ENCODE measurements at regions not wholly inside any gene's neighbourhood (a gene's known extent, or its start where the extent isn't known, plus 50 kb on each side); places are given as distances from the start of the nearest gene placed in this dataset.
"Not testable (repeated sequence)": the region's sequence is repeated elsewhere in the genome, so short reads cannot be mapped to it uniquely, and the experiment has no call there.

DNA sequence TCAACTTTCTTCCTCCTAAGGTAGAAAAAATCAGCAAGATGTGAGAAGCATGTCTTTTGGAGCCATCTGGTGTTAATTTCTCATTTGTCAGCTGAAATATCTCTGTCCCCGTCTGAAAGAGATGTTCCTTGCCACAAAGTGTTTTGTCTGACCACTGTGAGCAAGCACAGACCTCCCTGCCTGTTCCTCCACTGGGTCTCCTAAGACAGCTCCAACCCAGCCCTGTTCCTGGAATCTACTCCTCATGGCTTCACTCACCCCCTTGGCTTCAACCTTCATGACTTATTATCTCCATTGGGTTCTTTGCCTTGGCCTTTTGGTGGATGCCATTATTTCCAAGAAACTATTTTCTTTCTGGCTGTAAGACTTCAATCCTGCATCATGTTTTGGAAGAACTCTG is 65.7 kb upstream of the CACHD1 start:
- Histone ChIP-seq H3K4me3 (ENCODE audit: low read length in 2 of 2) (no peak overlapping the region), H3K27ac (ENCODE audit: low read depth in 1 of 2, low read length in 1 of 2) (no peak overlapping the region), H3K4me1 (ENCODE audit: control insufficient read depth in 2 of 2, insufficient read depth in 2 of 2, low read length in 2 of 2) (no peaks in the 10 kb centered on the region), H3K27me3 (ENCODE audit: control insufficient read depth in 2 of 2, insufficient read depth in 1 of 2, low read length in 1 of 2) (no peaks in the 10 kb centered on the region), H3K36me3 (ENCODE audit: control insufficient read depth in 2 of 2, insufficient read depth in 2 of 2, low read length in 1 of 2) (no peaks in the 10 kb centered on the region), H3K9me3 (ENCODE audit: control insufficient read depth in 2 of 2, insufficient read depth in 1 of 2, low read length in 1 of 2) (no peaks in the 10 kb centered on the region)
- WGBS, result 88% methylated on average over 1 of the region's 1 CpG
- DNase-seq (ENCODE audit: low read depth in 6 of 9, low spot score in 9 of 9), result no peak

DNA sequence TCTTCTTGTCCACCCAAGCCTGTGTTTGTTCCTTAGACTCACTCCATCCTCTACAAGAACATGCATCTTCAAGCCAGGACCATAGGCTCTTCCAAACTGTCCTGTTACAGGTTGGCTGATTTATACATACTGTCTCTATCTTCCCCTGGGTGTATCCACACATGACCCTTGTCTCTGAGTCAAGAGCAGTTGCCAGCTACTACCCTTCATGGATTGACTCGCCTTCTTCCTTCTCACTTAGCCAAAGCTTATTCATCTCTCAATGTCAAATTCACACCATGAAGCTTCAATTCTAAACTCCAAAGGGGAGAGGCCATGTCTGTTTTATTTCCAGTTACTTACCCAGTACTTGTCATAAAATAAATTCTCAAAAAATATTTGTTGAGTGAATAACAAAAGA is 64.1 kb upstream of the CACHD1 start:
- Histone ChIP-seq H3K27ac (ENCODE audit: low read depth in 1 of 2, low read length in 1 of 2) (no peak overlapping the region), H3K27me3 (ENCODE audit: control insufficient read depth in 2 of 2, insufficient read depth in 1 of 2, low read length in 1 of 2) (no peaks in the 10 kb centered on the region), H3K36me3 (ENCODE audit: control insufficient read depth in 2 of 2, insufficient read depth in 2 of 2, low read length in 1 of 2) (no peaks in the 10 kb centered on the region), H3K4me3 (ENCODE audit: low read length in 2 of 2) (no peak overlapping the region), H3K4me1 (ENCODE audit: control insufficient read depth in 2 of 2, insufficient read depth in 2 of 2, low read length in 2 of 2) (no peaks in the 10 kb centered on the region), H3K9me3 (ENCODE audit: control insufficient read depth in 2 of 2, insufficient read depth in 1 of 2, low read length in 1 of 2) (no peaks in the 10 kb centered on the region)
- 91% methylated on average over 1 of the region's 1 CpG for WGBS
- no peak for DNase-seq (ENCODE audit: low read depth in 6 of 9, low spot score in 9 of 9)

DNA sequence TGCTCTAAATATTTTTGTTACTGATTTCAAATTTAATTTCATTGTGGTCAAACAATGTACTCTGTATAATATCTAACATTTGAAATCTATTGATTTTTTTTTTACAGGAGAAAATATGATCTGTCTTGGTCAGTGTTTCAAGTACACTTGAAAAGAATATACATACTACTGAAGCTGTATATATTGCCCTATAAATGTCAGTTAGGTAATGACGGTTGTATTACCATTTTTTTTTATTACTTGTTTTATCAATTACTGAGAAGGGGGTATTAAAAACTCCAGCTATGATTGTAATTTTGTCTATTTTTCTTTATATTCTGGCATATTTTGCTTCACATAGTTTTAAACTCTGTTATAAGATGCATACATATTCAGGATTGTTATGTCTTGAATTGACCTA is 59.7 kb upstream of the CACHD1 start:
- no peaks in the 10 kb centered on the region for H3K9me3 ChIP-seq (ENCODE audit: control insufficient read depth in 2 of 2, insufficient read depth in 1 of 2, low read length in 1 of 2)
- no peak for DNase-seq (ENCODE audit: low read depth in 6 of 9, low spot score in 9 of 9)
- H3K4me3 ChIP-seq (ENCODE audit: low read length in 2 of 2), result no peak overlapping the region
- no peaks in the 10 kb centered on the region for H3K4me1 ChIP-seq (ENCODE audit: control insufficient read depth in 2 of 2, insufficient read depth in 2 of 2, low read length in 2 of 2)
- no peak overlapping the region for H3K27ac ChIP-seq (ENCODE audit: low read depth in 1 of 2, low read length in 1 of 2)
- no peaks in the 10 kb centered on the region for H3K27me3 ChIP-seq (ENCODE audit: control insufficient read depth in 2 of 2, insufficient read depth in 1 of 2, low read length in 1 of 2)
- WGBS, result 97% methylated on average over 1 of the region's 1 CpG
- H3K36me3 ChIP-seq (ENCODE audit: control insufficient read depth in 2 of 2, insufficient read depth in 2 of 2, low read length in 1 of 2), result no peaks in the 10 kb centered on the region

DNA sequence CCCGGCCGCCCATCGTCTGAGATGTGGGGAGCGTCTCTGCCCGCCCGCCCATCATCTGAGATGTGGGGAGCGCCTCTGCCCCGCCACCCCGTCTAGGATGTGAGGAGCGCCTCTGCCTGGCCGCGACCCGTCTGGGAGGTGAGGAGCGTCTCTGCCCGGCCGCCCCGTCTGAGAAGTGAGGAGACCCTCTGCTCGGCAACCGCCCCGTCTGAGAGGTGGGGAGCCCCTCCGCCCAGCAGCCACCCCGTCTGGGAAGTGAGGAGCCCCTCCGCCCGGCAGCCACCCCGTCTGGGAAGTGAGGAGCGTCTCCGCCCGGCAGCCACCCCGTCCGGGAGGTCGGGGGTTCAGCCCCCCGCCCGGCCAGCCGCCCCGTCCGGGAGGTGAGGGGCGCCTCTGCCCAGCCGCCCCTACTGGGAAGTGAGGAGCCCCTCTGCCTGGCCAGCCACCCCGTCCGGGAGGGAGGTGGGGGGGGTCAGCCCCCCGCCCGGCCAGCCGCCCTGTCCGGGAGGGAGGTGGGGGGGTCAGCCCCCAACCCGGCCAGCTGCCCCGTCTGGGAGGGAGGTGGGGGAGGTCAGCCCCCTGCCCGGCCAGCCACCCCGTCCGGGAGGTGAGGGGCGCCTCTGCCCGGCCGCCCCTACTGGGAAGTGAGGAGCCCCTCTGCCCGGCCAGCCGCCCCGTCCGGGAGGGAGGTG is 54.9 kb upstream of the CACHD1 start:
- not testable (repeated sequence) for H3K4me3 ChIP-seq (ENCODE audit: low read length in 2 of 2); DNase-seq (ENCODE audit: low read depth in 6 of 9, low spot score in 9 of 9); H3K36me3 ChIP-seq (ENCODE audit: control insufficient read depth in 2 of 2, insufficient read depth in 2 of 2, low read length in 1 of 2); H3K9me3 ChIP-seq (ENCODE audit: control insufficient read depth in 2 of 2, insufficient read depth in 1 of 2, low read length in 1 of 2); H3K4me1 ChIP-seq (ENCODE audit: control insufficient read depth in 2 of 2, insufficient read depth in 2 of 2, low read length in 2 of 2); H3K27ac ChIP-seq (ENCODE audit: low read depth in 1 of 2, low read length in 1 of 2); H3K27me3 ChIP-seq (ENCODE audit: control insufficient read depth in 2 of 2, insufficient read depth in 1 of 2, low read length in 1 of 2)
- 98% methylated on average over 50 of the region's 56 CpGs for WGBS

DNA sequence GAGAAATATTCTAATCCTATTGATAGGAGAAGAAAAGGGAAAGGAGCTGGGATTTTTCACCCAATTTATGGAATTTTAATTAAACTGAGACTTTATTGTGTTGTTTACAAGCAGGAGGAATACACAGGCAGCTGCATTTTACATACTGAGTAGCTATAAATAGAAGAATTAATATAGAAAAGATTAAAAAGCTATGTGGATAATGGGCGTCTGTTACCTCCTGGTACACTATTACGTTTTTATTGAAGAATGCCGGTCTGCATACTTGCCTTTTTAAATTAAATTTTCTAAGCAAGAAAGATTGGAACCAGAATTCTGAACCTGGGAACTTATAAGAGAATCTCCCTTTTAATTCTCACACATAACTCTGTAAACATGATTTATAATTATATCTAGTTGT is 52.1 kb upstream of the CACHD1 start:
- H3K27me3 ChIP-seq (ENCODE audit: control insufficient read depth in 2 of 2, insufficient read depth in 1 of 2, low read length in 1 of 2), result no peaks in the 10 kb centered on the region
- no peaks in the 10 kb centered on the region for H3K36me3 ChIP-seq (ENCODE audit: control insufficient read depth in 2 of 2, insufficient read depth in 2 of 2, low read length in 1 of 2)
- no peak for DNase-seq (ENCODE audit: low read depth in 6 of 9, low spot score in 9 of 9)
- H3K4me3 ChIP-seq (ENCODE audit: low read length in 2 of 2), result no peak overlapping the region
- H3K9me3 ChIP-seq (ENCODE audit: control insufficient read depth in 2 of 2, insufficient read depth in 1 of 2, low read length in 1 of 2), result no peaks in the 10 kb centered on the region
- no peak overlapping the region for H3K27ac ChIP-seq (ENCODE audit: low read depth in 1 of 2, low read length in 1 of 2)
- no peaks in the 10 kb centered on the region for H3K4me1 ChIP-seq (ENCODE audit: control insufficient read depth in 2 of 2, insufficient read depth in 2 of 2, low read length in 2 of 2)
- 96% methylated on average over 3 of the region's 3 CpGs for WGBS

Measured in thymus (tissue), 11 donors.